Transverse colon (tissue), 4 donors: ENCODE measurements at regions not wholly inside any gene's neighbourhood (a gene's known extent, or its start where the extent isn't known, plus 50 kb on each side); places are given as distances from the start of the nearest gene placed in this dataset.

Experiments
- EP300 ChIP-seq: sonication (generic); formaldehyde crosslinking; IDR thresholded peaks from one replicate; pipeline ENCODE4 v1.6.1; 2017; ENCODE audit warnings: antibody characterized with exemption, low read depth
- POLR2A ChIP-seq: fragments of 450-650 bp; IDR thresholded peaks from one replicate; pipeline ENCODE4 v1.6.1; 2016; ENCODE audit warnings: antibody characterized with exemption, mild to moderate bottlenecking, moderate library complexity
- POLR2AphosphoS5 ChIP-seq, 3 donors: sonication (generic); formaldehyde crosslinking; IDR thresholded peaks; one replicate each; pipeline ENCODE4 v1.6.1; 2016; ENCODE audit warnings: antibody characterized with exemption in 3 of 3
- TF ChIP-seq, protein P1 (sequence below), 5 experiments: fragments of 200-600 bp in 3 of 5; fragments of 450-650 bp in 2 of 5; sonication (generic) in 3 of 5; IDR thresholded peaks; 1 replicate in 2 of 5; 2 replicates in 3 of 5; pipeline ENCODE4 v1.5.1; 2016 to 2017; ENCODE audit warnings: antibody characterized with exemption in 5 of 5, inconsistent platforms in 3 of 5, mild to moderate bottlenecking in 2 of 5, moderate library complexity in 1 of 5

DNA sequence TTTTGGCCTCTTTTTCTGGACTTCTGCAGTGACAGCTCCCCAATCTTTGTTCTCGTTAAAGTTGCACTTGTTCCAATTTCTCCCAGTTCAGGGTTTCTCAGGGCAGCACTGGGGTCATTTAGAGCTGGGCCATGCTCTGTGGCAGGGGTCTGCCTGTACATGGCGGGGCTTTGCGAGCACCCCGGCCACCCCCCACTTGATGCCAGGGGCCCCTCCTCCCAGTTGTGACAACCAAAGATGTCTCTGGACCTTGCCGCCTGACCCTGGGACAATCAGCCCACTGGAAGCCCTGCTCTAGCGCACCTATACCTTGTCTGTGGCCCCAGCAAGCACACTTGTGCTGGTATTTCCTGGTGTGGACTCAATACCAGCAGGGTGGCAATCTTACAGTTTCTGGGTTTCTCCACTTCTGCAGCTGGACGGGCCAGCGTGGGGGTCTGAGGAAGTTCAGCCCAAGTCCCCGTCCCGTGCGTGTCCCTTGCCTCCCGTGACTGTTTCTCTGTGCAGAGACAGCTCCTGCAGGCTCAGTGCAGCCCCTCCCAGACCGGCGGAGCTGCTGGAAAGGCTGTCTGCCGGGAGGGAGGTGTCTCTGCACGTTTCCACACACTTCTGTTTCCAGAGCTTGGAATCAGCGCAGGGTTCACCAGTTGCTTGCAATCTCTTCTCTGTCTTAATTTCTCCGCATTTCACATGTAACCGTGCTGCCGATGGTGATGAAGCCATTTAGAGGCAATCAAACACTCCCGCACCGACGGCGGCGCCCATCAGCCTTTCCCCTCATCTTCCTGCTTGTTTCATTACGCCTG lies 1328.9 kb downstream of the BRD1 start:
- TF ChIP-seq, protein P1, sequence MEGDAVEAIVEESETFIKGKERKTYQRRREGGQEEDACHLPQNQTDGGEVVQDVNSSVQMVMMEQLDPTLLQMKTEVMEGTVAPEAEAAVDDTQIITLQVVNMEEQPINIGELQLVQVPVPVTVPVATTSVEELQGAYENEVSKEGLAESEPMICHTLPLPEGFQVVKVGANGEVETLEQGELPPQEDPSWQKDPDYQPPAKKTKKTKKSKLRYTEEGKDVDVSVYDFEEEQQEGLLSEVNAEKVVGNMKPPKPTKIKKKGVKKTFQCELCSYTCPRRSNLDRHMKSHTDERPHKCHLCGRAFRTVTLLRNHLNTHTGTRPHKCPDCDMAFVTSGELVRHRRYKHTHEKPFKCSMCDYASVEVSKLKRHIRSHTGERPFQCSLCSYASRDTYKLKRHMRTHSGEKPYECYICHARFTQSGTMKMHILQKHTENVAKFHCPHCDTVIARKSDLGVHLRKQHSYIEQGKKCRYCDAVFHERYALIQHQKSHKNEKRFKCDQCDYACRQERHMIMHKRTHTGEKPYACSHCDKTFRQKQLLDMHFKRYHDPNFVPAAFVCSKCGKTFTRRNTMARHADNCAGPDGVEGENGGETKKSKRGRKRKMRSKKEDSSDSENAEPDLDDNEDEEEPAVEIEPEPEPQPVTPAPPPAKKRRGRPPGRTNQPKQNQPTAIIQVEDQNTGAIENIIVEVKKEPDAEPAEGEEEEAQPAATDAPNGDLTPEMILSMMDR (IDR thresholded peaks at IDR 0.05) = no peak
- TF ChIP-seq EP300 (no peak), POLR2A (no peak), POLR2AphosphoS5 (IDR thresholded peaks at IDR 0.05) (no peak)
